GM12878 (cell line): ENCODE measurements at regions not wholly inside any gene's neighbourhood (a gene's known extent, or its start where the extent isn't known, plus 50 kb on each side); places are given as distances from the start of the nearest gene placed in this dataset.

ENCODE experiments used
- BCL3 ChIP-seq: IDR thresholded peaks from 2 replicates; pipeline ENCODE4 v1.6.1; 2011; ENCODE audit warnings: borderline replicate concordance, low read depth, mild to moderate bottlenecking, moderate library complexity, low read length; ENCODE audit not compliant: insufficient read depth, poor library complexity, severe bottlenecking
- BRCA1 ChIP-seq: IDR thresholded peaks from 2 replicates; pipeline ENCODE4 v1.6.1; 2011; ENCODE audit warnings: low read depth, low read length, improper control_type of control experiment
- CEBPZ ChIP-seq: fragments of 150-350 bp; IDR thresholded peaks from 2 replicates; pipeline ENCODE4 v1.6.1; 2016; ENCODE audit warnings: low read depth, low read length
- IRF4 ChIP-seq: IDR thresholded peaks from 2 replicates; pipeline ENCODE4 v1.6.1; 2011; ENCODE audit warnings: low read depth, low read length
- NR2C1 ChIP-seq: fragments of 450-650 bp; IDR thresholded peaks from 2 replicates; pipeline ENCODE4 v1.6.1; 2017; ENCODE audit warnings: antibody characterized with exemption, mild to moderate bottlenecking, moderate library complexity
- POLR2A ChIP-seq: IDR thresholded peaks from 2 replicates; pipeline ENCODE4 v1.6.1; 2011; ENCODE audit warnings: low read depth, mild to moderate bottlenecking, low read length
- POLR2AphosphoS5 ChIP-seq: IDR thresholded peaks from 2 replicates; pipeline ENCODE4 v1.6.1; 2011; ENCODE audit warnings: mild to moderate bottlenecking, low read length, inconsistent platforms
- SMC3 ChIP-seq: IDR thresholded peaks from 2 replicates; pipeline ENCODE4 v1.6.1; 2011; ENCODE audit warnings: low read length, improper control_type of control experiment, borderline replicate concordance
- SREBF2 ChIP-seq: IDR thresholded peaks from 2 replicates; pipeline ENCODE4 v1.6.1; 2012; ENCODE audit warnings: mild to moderate bottlenecking, low read length
- SRF ChIP-seq, 2 experiments: IDR thresholded peaks; 2 replicates each; pipeline ENCODE4 v1.6.1; 2011; ENCODE audit warnings: low read depth in 2 of 2, low read length in 2 of 2, mild to moderate bottlenecking in 1 of 2, moderate library complexity in 1 of 2
- TCF3 ChIP-seq: IDR thresholded peaks from 2 replicates; pipeline ENCODE4 v1.6.1; 2012; ENCODE audit warnings: low read depth, mild to moderate bottlenecking, low read length, borderline replicate concordance; ENCODE audit not compliant: insufficient read depth
- ZNF24 ChIP-seq: fragments of 450-650 bp; IDR thresholded peaks from 2 replicates; pipeline ENCODE4 v1.6.1; 2017; ENCODE audit warnings: antibody characterized with exemption, mild to moderate bottlenecking
- TF ChIP-seq, protein P1 (sequence below), 3 experiments: IDR thresholded peaks in 2 of 3; conservative IDR thresholded peaks in 1 of 3; 2 replicates each; pipeline ENCODE4 v1.5.1; 2011; ENCODE audit warnings: low read depth in 3 of 3, low read length in 3 of 3, mild to moderate bottlenecking in 3 of 3, control low read depth in 2 of 3, moderate library complexity in 2 of 3, inconsistent platforms in 1 of 3, mixed read lengths in 1 of 3; ENCODE audit not compliant: control insufficient read depth in 2 of 3, insufficient read depth in 1 of 3; ENCODE audit errors: extremely low read depth in 1 of 3
- TF ChIP-seq, protein P2 (sequence below): IDR thresholded peaks from 2 replicates; pipeline ENCODE4 v1.6.1; 2012; ENCODE audit warnings: mild to moderate bottlenecking, low read depth, low read length

GRCh38 chr1:172874950-172875349, 175.8 kb downstream of the TNFSF18 start:
- TF ChIP-seq SREBF2 (no peak), POLR2AphosphoS5 (no peak), SRF (IDR thresholded peaks at IDR 0.05; ENCODE audit: low read depth in 2 of 2, low read length in 2 of 2) (no peak), NR2C1 (no peak), SMC3 (no peak), TCF3 (no peak), ZNF24 (no peak), BRCA1 (no peak), POLR2A (no peak), IRF4 (no peak), CEBPZ (no peak), BCL3 (no peak)
- TF ChIP-seq, protein P1, sequence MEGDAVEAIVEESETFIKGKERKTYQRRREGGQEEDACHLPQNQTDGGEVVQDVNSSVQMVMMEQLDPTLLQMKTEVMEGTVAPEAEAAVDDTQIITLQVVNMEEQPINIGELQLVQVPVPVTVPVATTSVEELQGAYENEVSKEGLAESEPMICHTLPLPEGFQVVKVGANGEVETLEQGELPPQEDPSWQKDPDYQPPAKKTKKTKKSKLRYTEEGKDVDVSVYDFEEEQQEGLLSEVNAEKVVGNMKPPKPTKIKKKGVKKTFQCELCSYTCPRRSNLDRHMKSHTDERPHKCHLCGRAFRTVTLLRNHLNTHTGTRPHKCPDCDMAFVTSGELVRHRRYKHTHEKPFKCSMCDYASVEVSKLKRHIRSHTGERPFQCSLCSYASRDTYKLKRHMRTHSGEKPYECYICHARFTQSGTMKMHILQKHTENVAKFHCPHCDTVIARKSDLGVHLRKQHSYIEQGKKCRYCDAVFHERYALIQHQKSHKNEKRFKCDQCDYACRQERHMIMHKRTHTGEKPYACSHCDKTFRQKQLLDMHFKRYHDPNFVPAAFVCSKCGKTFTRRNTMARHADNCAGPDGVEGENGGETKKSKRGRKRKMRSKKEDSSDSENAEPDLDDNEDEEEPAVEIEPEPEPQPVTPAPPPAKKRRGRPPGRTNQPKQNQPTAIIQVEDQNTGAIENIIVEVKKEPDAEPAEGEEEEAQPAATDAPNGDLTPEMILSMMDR (IDR thresholded peaks at IDR 0.05 in 2 of 3, conservative IDR thresholded peaks at IDR 0.05 in 1 of 3; ENCODE audit: control insufficient read depth in 2 of 3, extremely low read depth in 1 of 3, insufficient read depth in 1 of 3, low read depth in 3 of 3, low read length in 3 of 3): no peak
- TF ChIP-seq, protein P2, sequence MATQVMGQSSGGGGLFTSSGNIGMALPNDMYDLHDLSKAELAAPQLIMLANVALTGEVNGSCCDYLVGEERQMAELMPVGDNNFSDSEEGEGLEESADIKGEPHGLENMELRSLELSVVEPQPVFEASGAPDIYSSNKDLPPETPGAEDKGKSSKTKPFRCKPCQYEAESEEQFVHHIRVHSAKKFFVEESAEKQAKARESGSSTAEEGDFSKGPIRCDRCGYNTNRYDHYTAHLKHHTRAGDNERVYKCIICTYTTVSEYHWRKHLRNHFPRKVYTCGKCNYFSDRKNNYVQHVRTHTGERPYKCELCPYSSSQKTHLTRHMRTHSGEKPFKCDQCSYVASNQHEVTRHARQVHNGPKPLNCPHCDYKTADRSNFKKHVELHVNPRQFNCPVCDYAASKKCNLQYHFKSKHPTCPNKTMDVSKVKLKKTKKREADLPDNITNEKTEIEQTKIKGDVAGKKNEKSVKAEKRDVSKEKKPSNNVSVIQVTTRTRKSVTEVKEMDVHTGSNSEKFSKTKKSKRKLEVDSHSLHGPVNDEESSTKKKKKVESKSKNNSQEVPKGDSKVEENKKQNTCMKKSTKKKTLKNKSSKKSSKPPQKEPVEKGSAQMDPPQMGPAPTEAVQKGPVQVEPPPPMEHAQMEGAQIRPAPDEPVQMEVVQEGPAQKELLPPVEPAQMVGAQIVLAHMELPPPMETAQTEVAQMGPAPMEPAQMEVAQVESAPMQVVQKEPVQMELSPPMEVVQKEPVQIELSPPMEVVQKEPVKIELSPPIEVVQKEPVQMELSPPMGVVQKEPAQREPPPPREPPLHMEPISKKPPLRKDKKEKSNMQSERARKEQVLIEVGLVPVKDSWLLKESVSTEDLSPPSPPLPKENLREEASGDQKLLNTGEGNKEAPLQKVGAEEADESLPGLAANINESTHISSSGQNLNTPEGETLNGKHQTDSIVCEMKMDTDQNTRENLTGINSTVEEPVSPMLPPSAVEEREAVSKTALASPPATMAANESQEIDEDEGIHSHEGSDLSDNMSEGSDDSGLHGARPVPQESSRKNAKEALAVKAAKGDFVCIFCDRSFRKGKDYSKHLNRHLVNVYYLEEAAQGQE: no peak
